GM12801 (cell line): ENCODE measurements at regions not wholly inside any gene's neighbourhood (a gene's known extent, or its start where the extent isn't known, plus 50 kb on each side); places are given as distances from the start of the nearest gene placed in this dataset.

Experiments
- TF ChIP-seq, protein P1 (sequence below): IDR thresholded peaks from one replicate; pipeline ENCODE4 v1.5.1; 2011; ENCODE audit warnings: control low read depth; ENCODE audit not compliant: insufficient read length; ENCODE audit errors: extremely low read depth

DNA sequence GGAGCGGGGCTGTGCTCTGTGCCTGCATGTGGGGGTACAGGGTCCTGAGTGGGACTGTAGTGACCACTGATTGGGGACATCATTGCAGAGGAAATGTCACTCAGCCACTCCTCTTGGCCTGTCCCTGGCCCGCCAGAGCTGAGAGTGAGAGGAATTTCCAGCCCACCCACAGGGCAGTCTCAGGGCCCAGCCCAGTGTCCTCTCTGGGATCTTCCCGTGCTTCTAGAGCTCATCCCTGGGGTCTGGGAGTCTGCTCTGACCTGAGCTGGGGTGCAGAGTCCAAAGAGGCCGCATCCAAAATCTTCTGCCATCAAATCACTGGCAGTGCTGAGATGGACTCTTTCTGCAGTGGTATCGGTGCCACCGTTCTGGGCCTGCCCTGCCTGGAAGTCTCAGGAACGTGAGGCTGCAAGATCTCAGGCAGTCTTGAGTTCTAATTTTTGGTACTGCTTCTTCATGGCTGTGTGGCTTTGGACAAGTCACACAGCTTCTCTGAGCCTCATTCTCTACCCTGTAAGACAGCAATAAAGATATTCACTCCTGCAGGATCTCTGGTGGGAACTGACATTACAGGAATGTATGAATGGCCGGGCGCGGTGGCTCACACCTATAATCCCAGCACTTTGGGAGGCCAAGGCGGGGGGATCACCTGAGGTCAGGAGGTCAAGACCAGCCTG, 100.8 kb upstream of the TARDBP start:
- TF ChIP-seq, protein P1, sequence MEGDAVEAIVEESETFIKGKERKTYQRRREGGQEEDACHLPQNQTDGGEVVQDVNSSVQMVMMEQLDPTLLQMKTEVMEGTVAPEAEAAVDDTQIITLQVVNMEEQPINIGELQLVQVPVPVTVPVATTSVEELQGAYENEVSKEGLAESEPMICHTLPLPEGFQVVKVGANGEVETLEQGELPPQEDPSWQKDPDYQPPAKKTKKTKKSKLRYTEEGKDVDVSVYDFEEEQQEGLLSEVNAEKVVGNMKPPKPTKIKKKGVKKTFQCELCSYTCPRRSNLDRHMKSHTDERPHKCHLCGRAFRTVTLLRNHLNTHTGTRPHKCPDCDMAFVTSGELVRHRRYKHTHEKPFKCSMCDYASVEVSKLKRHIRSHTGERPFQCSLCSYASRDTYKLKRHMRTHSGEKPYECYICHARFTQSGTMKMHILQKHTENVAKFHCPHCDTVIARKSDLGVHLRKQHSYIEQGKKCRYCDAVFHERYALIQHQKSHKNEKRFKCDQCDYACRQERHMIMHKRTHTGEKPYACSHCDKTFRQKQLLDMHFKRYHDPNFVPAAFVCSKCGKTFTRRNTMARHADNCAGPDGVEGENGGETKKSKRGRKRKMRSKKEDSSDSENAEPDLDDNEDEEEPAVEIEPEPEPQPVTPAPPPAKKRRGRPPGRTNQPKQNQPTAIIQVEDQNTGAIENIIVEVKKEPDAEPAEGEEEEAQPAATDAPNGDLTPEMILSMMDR: no peak

- TF ChIP-seq, protein P1: no peak
Observed at GRCh38 chr1:10912441-10912840, 100.0 kb upstream of the TARDBP start.

GRCh38 chr1:10914056-10914455, 98.4 kb upstream of the TARDBP start:
- TF ChIP-seq, protein P1: no peak

- TF ChIP-seq, protein P1: no peak
Observed at GRCh38 chr1:10915594-10915993, 96.9 kb upstream of the TARDBP start.

- TF ChIP-seq, protein P1: no peak
Observed at GRCh38 chr1:10916311-10916710, 96.1 kb upstream of the TARDBP start.

- TF ChIP-seq, protein P1: no peak
Observed at GRCh38 chr1:10916991-10917390, 95.5 kb upstream of the TARDBP start.

- TF ChIP-seq, protein P1: no peak
Observed at GRCh38 chr1:10917513-10918454, 94.7 kb upstream of the TARDBP start.
